DOHH2 (cell line): ENCODE measurements at regions not wholly inside any gene's neighbourhood (a gene's known extent, or its start where the extent isn't known, plus 50 kb on each side); places are given as distances from the start of the nearest gene placed in this dataset.

Experiments
- CTCF ChIP-seq: fragments of 200-600 bp; sonication (generic); IDR thresholded peaks from one replicate; pipeline ENCODE4 v1.5.1; 2014; ENCODE audit warnings: antibody characterized with exemption, mild to moderate bottlenecking, low read depth, low read length; ENCODE audit not compliant: poor library complexity, severe bottlenecking
- EZH2phosphoT487 ChIP-seq: fragments of 200-600 bp; sonication (generic); IDR thresholded peaks from 2 replicates; pipeline ENCODE4 v1.6.1; 2017; ENCODE audit warnings: borderline replicate concordance, mild to moderate bottlenecking, antibody characterized with exemption, low read length, moderate library complexity, mixed read lengths

- TF ChIP-seq CTCF (no peak), EZH2phosphoT487 (no peak)
These were observed 285.1 kb upstream of the PROK2 start for GRCh38 chr3:72070005-72070404.
